GM19023 (cell line): ENCODE measurements at regions not wholly inside any gene's neighbourhood (a gene's known extent, or its start where the extent isn't known, plus 50 kb on each side); places are given as distances from the start of the nearest gene placed in this dataset.
"Not testable (repeated sequence)": the region's sequence is repeated elsewhere in the genome, so short reads cannot be mapped to it uniquely, and the experiment has no call there.

Experiments used
- ATAC-seq: cut with Tn5 transposase; IDR thresholded peaks from one replicate; pipeline ENCODE4 v1.9.1; 2021; ENCODE audit warnings: mild to moderate bottlenecking, moderate library complexity; ENCODE audit not compliant: unreplicated experiment

GRCh38 chr5:17951392-17952169 lies 317.3 kb downstream of the TAF11L14 start:
- no peak for ATAC-seq

GRCh38 chr5:17952231-17952630 lies 318.0 kb downstream of the TAF11L14 start:
- ATAC-seq, result no peak

GRCh38 chr5:17964067-17964466 lies 329.8 kb downstream of the TAF11L14 start:
- ATAC-seq, result no peak

- no peak for ATAC-seq
Observed at GRCh38 chr5:17966640-17967402, 332.6 kb downstream of the TAF11L14 start.

GRCh38 chr5:17976404-17976803 lies 342.1 kb downstream of the TAF11L14 start:
- no peak for ATAC-seq

GRCh38 chr5:17978954-17979353 lies 344.7 kb downstream of the TAF11L14 start:
- ATAC-seq, result no peak

GRCh38 chr5:17982626-17983025 lies 348.4 kb downstream of the TAF11L14 start:
- not testable (repeated sequence) for ATAC-seq

GRCh38 chr5:17989036-17989435 lies 354.8 kb downstream of the TAF11L14 start:
- no peak for ATAC-seq

GRCh38 chr5:17989567-17990563 lies 355.6 kb downstream of the TAF11L14 start:
- ATAC-seq, result no peak

GRCh38 chr5:17991775-17992174 lies 357.5 kb downstream of the TAF11L14 start:
- no peak for ATAC-seq

GRCh38 chr5:17992291-17992690 lies 358.0 kb downstream of the TAF11L14 start:
- ATAC-seq, result no peak

- ATAC-seq, result no peak
Observed at GRCh38 chr5:17995997-17996396, 361.7 kb downstream of the TAF11L14 start.

GRCh38 chr5:17999858-18000257 lies 365.6 kb downstream of the TAF11L14 start:
- ATAC-seq, result no peak

- no peak for ATAC-seq
Observed at GRCh38 chr5:18000744-18001143, 366.5 kb downstream of the TAF11L14 start.

- ATAC-seq, result no peak
Observed at GRCh38 chr5:18003312-18003711, 369.1 kb downstream of the TAF11L14 start.

GRCh38 chr5:18003784-18004183 lies 369.5 kb downstream of the TAF11L14 start:
- no peak for ATAC-seq

GRCh38 chr5:18006235-18006634 lies 372.0 kb downstream of the TAF11L14 start:
- ATAC-seq, result not testable (repeated sequence)

GRCh38 chr5:18008940-18009339 lies 374.7 kb downstream of the TAF11L14 start:
- no peak for ATAC-seq

- ATAC-seq, result no peak
Observed at GRCh38 chr5:18010053-18010452, 375.8 kb downstream of the TAF11L14 start.

GRCh38 chr5:18018472-18018871 lies 384.2 kb downstream of the TAF11L14 start:
- no peak for ATAC-seq

- ATAC-seq, result no peak
Observed at GRCh38 chr5:18023275-18023674, 389.0 kb downstream of the TAF11L14 start.
